ENCODE measurements at regions not wholly inside any gene's neighbourhood (a gene's known extent, or its start where the extent isn't known, plus 50 kb on each side); places are given as distances from the start of the nearest gene placed in this dataset.

GRCh38 chr2:20551260-20551944 is 99.5 kb downstream of the HS1BP3 start:
- TF ChIP-seq SMC3 (IDR thresholded peaks at IDR 0.05) (no peak), RNF2 (IDR thresholded peaks at IDR 0.05; ENCODE audit: borderline replicate concordance, low read depth) (no peak), MAX (IDR thresholded peaks at IDR 0.05) (no peak), POLR2A (IDR thresholded peaks at IDR 0.05; ENCODE audit: low read length) (no peak), PHF8 (IDR thresholded peaks at IDR 0.05; ENCODE audit: borderline replicate concordance, low read depth) (no peak), EP300 (IDR thresholded peaks at IDR 0.05) (no peak), CTCF (IDR thresholded peaks at IDR 0.05) (no peak), JUN (IDR thresholded peaks at IDR 0.05) (no peak)

Data from A549 (cell line).